ENCODE measurements at regions not wholly inside any gene's neighbourhood (a gene's known extent, or its start where the extent isn't known, plus 50 kb on each side); places are given as distances from the start of the nearest gene placed in this dataset.

- Histone ChIP-seq H3K4me3 (ENCODE audit: low read depth in 1 of 2, low read length in 2 of 2) (no peak overlapping the region), H3K4me1 (ENCODE audit: control insufficient read depth in 1 of 2, insufficient read depth in 2 of 2, low read length in 2 of 2) (no peaks in the 10 kb centered on the region), H3K27ac (ENCODE audit: low read depth, low read length) (no peak overlapping the region), H3K27me3 (ENCODE audit: control insufficient read depth in 1 of 2, insufficient read depth in 2 of 2, low read length in 2 of 2) (no peaks in the 10 kb centered on the region), H3K9me3 (ENCODE audit: control insufficient read depth in 1 of 2, low read length in 2 of 2) (no peaks in the 10 kb centered on the region), H3K36me3 (ENCODE audit: control insufficient read depth in 1 of 2, insufficient read depth in 2 of 2, low read length in 2 of 2) (no peaks in the 10 kb centered on the region), H3K9ac (ENCODE audit: low read depth in 1 of 2, low read length in 2 of 2) (no peak overlapping the region)
Measured at GRCh38 chr6:155717374-155717773, 261.7 kb upstream of the NOX3 start.

GRCh38 chr6:155710704-155711103 lies 255.1 kb upstream of the NOX3 start:
- H3K4me1 ChIP-seq (ENCODE audit: control insufficient read depth in 1 of 2, insufficient read depth in 2 of 2, low read length in 2 of 2): peaks cover 8 to 9% of the 10 kb centered on the region in 2 donors
- no peak overlapping the region for H3K27ac ChIP-seq (ENCODE audit: low read depth, low read length)
- H3K4me3 ChIP-seq (ENCODE audit: low read depth in 1 of 2, low read length in 2 of 2): no peak overlapping the region
- no peaks in the 10 kb centered on the region for H3K36me3 ChIP-seq (ENCODE audit: control insufficient read depth in 1 of 2, insufficient read depth in 2 of 2, low read length in 2 of 2)
- H3K9me3 ChIP-seq (ENCODE audit: control insufficient read depth in 1 of 2, low read length in 2 of 2): no peaks in the 10 kb centered on the region
- H3K27me3 ChIP-seq (ENCODE audit: control insufficient read depth in 1 of 2, insufficient read depth in 2 of 2, low read length in 2 of 2): no peaks in the 10 kb centered on the region
- H3K9ac ChIP-seq (ENCODE audit: low read depth in 1 of 2, low read length in 2 of 2): no peak overlapping the region

- peaks cover 8 to 10% of the 10 kb centered on the region in 2 donors for H3K4me1 ChIP-seq (ENCODE audit: control insufficient read depth in 1 of 2, insufficient read depth in 2 of 2, low read length in 2 of 2)
- no peak overlapping the region for H3K27ac ChIP-seq (ENCODE audit: low read depth, low read length)
- H3K9ac ChIP-seq (ENCODE audit: low read depth in 1 of 2, low read length in 2 of 2): no peak overlapping the region
- no peak overlapping the region for H3K4me3 ChIP-seq (ENCODE audit: low read depth in 1 of 2, low read length in 2 of 2)
- no peaks in the 10 kb centered on the region for H3K36me3 ChIP-seq (ENCODE audit: control insufficient read depth in 1 of 2, insufficient read depth in 2 of 2, low read length in 2 of 2)
- no peaks in the 10 kb centered on the region for H3K9me3 ChIP-seq (ENCODE audit: control insufficient read depth in 1 of 2, low read length in 2 of 2)
- no peaks in the 10 kb centered on the region for H3K27me3 ChIP-seq (ENCODE audit: control insufficient read depth in 1 of 2, insufficient read depth in 2 of 2, low read length in 2 of 2)
Measured at GRCh38 chr6:155709262-155709661, 253.6 kb upstream of the NOX3 start.

- H3K4me3 ChIP-seq (ENCODE audit: low read depth in 1 of 2, low read length in 2 of 2): no peak overlapping the region
- no peaks in the 10 kb centered on the region for H3K9me3 ChIP-seq (ENCODE audit: control insufficient read depth in 1 of 2, low read length in 2 of 2)
- peaks cover 8 to 10% of the 10 kb centered on the region in 2 donors for H3K4me1 ChIP-seq (ENCODE audit: control insufficient read depth in 1 of 2, insufficient read depth in 2 of 2, low read length in 2 of 2)
- H3K27me3 ChIP-seq (ENCODE audit: control insufficient read depth in 1 of 2, insufficient read depth in 2 of 2, low read length in 2 of 2): no peaks in the 10 kb centered on the region
- no peak overlapping the region for H3K9ac ChIP-seq (ENCODE audit: low read depth in 1 of 2, low read length in 2 of 2)
- H3K36me3 ChIP-seq (ENCODE audit: control insufficient read depth in 1 of 2, insufficient read depth in 2 of 2, low read length in 2 of 2): no peaks in the 10 kb centered on the region
- H3K27ac ChIP-seq (ENCODE audit: low read depth, low read length): no peak overlapping the region
Measured at GRCh38 chr6:155708100-155708499, 252.5 kb upstream of the NOX3 start.

GRCh38 chr6:155706806-155707205 lies 251.2 kb upstream of the NOX3 start:
- Histone ChIP-seq H3K27ac (ENCODE audit: low read depth, low read length) (no peak overlapping the region), H3K9me3 (ENCODE audit: control insufficient read depth in 1 of 2, low read length in 2 of 2) (no peaks in the 10 kb centered on the region), H3K27me3 (ENCODE audit: control insufficient read depth in 1 of 2, insufficient read depth in 2 of 2, low read length in 2 of 2) (no peaks in the 10 kb centered on the region), H3K4me3 (ENCODE audit: low read depth in 1 of 2, low read length in 2 of 2) (no peak overlapping the region), H3K4me1 (ENCODE audit: control insufficient read depth in 1 of 2, insufficient read depth in 2 of 2, low read length in 2 of 2) (peaks cover 8 to 10% of the 10 kb centered on the region in 2 donors), H3K9ac (ENCODE audit: low read depth in 1 of 2, low read length in 2 of 2) (no peak overlapping the region), H3K36me3 (ENCODE audit: control insufficient read depth in 1 of 2, insufficient read depth in 2 of 2, low read length in 2 of 2) (no peaks in the 10 kb centered on the region)

- Histone ChIP-seq H3K27ac (ENCODE audit: low read depth, low read length) (no peak overlapping the region), H3K27me3 (ENCODE audit: control insufficient read depth in 1 of 2, insufficient read depth in 2 of 2, low read length in 2 of 2) (no peaks in the 10 kb centered on the region), H3K36me3 (ENCODE audit: control insufficient read depth in 1 of 2, insufficient read depth in 2 of 2, low read length in 2 of 2) (no peaks in the 10 kb centered on the region), H3K9me3 (ENCODE audit: control insufficient read depth in 1 of 2, low read length in 2 of 2) (no peaks in the 10 kb centered on the region), H3K4me3 (ENCODE audit: low read depth in 1 of 2, low read length in 2 of 2) (no peak overlapping the region), H3K4me1 (ENCODE audit: control insufficient read depth in 1 of 2, insufficient read depth in 2 of 2, low read length in 2 of 2) (peaks cover 8 to 10% of the 10 kb centered on the region in 2 donors), H3K9ac (ENCODE audit: low read depth in 1 of 2, low read length in 2 of 2) (no peak overlapping the region)
Measured at GRCh38 chr6:155706341-155706740, 250.7 kb upstream of the NOX3 start.

- Histone ChIP-seq H3K27ac (ENCODE audit: low read depth, low read length) (no peak overlapping the region), H3K9ac (ENCODE audit: low read depth in 1 of 2, low read length in 2 of 2) (no peak overlapping the region), H3K27me3 (ENCODE audit: control insufficient read depth in 1 of 2, insufficient read depth in 2 of 2, low read length in 2 of 2) (no peaks in the 10 kb centered on the region), H3K4me3 (ENCODE audit: low read depth in 1 of 2, low read length in 2 of 2) (no peak overlapping the region), H3K9me3 (ENCODE audit: control insufficient read depth in 1 of 2, low read length in 2 of 2) (no peaks in the 10 kb centered on the region), H3K4me1 (ENCODE audit: control insufficient read depth in 1 of 2, insufficient read depth in 2 of 2, low read length in 2 of 2) (peaks cover 7 to 10% of the 10 kb centered on the region in 2 donors), H3K36me3 (ENCODE audit: control insufficient read depth in 1 of 2, insufficient read depth in 2 of 2, low read length in 2 of 2) (no peaks in the 10 kb centered on the region)
Measured at GRCh38 chr6:155701342-155701741, 245.7 kb upstream of the NOX3 start.

- H3K4me1 ChIP-seq (ENCODE audit: control insufficient read depth in 1 of 2, insufficient read depth in 2 of 2, low read length in 2 of 2): peaks cover 0 to 12% of the 10 kb centered on the region in 2 donors
Measured at GRCh38 chr6:155695495-155695894, 239.9 kb upstream of the NOX3 start.

GRCh38 chr6:155694419-155694790 lies 238.8 kb upstream of the NOX3 start:
- Histone ChIP-seq H3K4me1 (ENCODE audit: control insufficient read depth in 1 of 2, insufficient read depth in 2 of 2, low read length in 2 of 2) (peaks cover 0 to 12% of the 10 kb centered on the region in 2 donors), H3K9ac (ENCODE audit: low read depth in 1 of 2, low read length in 2 of 2) (no peak overlapping the region)

More at GRCh38 chr6:155695495-155695894, 239.9 kb upstream of the NOX3 start:
- Histone ChIP-seq H3K9ac (ENCODE audit: low read depth in 1 of 2, low read length in 2 of 2) (no peak overlapping the region), H3K4me3 (ENCODE audit: low read depth in 1 of 2, low read length in 2 of 2) (no peak overlapping the region), H3K27me3 (ENCODE audit: control insufficient read depth in 1 of 2, insufficient read depth in 2 of 2, low read length in 2 of 2) (no peaks in the 10 kb centered on the region), H3K36me3 (ENCODE audit: control insufficient read depth in 1 of 2, insufficient read depth in 2 of 2, low read length in 2 of 2) (no peaks in the 10 kb centered on the region), H3K9me3 (ENCODE audit: control insufficient read depth in 1 of 2, low read length in 2 of 2) (no peaks in the 10 kb centered on the region), H3K27ac (ENCODE audit: low read depth, low read length) (no peak overlapping the region)

GRCh38 chr6:155693573-155694418 lies 238.2 kb upstream of the NOX3 start:
- no peaks in the 10 kb centered on the region for H3K27me3 ChIP-seq (ENCODE audit: control insufficient read depth in 1 of 2, insufficient read depth in 2 of 2, low read length in 2 of 2)
- H3K27ac ChIP-seq (ENCODE audit: low read depth, low read length): no peak overlapping the region
- H3K4me1 ChIP-seq (ENCODE audit: control insufficient read depth in 1 of 2, insufficient read depth in 2 of 2, low read length in 2 of 2): peaks cover 0 to 12% of the 10 kb centered on the region in 2 donors
- no peak overlapping the region for H3K9ac ChIP-seq (ENCODE audit: low read depth in 1 of 2, low read length in 2 of 2)
- H3K36me3 ChIP-seq (ENCODE audit: control insufficient read depth in 1 of 2, insufficient read depth in 2 of 2, low read length in 2 of 2): no peaks in the 10 kb centered on the region
- H3K4me3 ChIP-seq (ENCODE audit: low read depth in 1 of 2, low read length in 2 of 2): peak overlapping the region in 1 of 2 donors; percentile 42
- H3K9me3 ChIP-seq (ENCODE audit: control insufficient read depth in 1 of 2, low read length in 2 of 2): no peaks in the 10 kb centered on the region

More at GRCh38 chr6:155694419-155694790, 238.8 kb upstream of the NOX3 start:
- Histone ChIP-seq H3K27me3 (ENCODE audit: control insufficient read depth in 1 of 2, insufficient read depth in 2 of 2, low read length in 2 of 2) (no peaks in the 10 kb centered on the region), H3K4me3 (ENCODE audit: low read depth in 1 of 2, low read length in 2 of 2) (no peak overlapping the region), H3K27ac (ENCODE audit: low read depth, low read length) (no peak overlapping the region), H3K9me3 (ENCODE audit: control insufficient read depth in 1 of 2, low read length in 2 of 2) (no peaks in the 10 kb centered on the region), H3K36me3 (ENCODE audit: control insufficient read depth in 1 of 2, insufficient read depth in 2 of 2, low read length in 2 of 2) (no peaks in the 10 kb centered on the region)

Data from duodenal mucosa (tissue), 2 donors.